ENCODE measurements at regions not wholly inside any gene's neighbourhood (a gene's known extent, or its start where the extent isn't known, plus 50 kb on each side); places are given as distances from the start of the nearest gene placed in this dataset.
"Not testable (repeated sequence)": the region's sequence is repeated elsewhere in the genome, so short reads cannot be mapped to it uniquely, and the experiment has no call there.

DNA sequence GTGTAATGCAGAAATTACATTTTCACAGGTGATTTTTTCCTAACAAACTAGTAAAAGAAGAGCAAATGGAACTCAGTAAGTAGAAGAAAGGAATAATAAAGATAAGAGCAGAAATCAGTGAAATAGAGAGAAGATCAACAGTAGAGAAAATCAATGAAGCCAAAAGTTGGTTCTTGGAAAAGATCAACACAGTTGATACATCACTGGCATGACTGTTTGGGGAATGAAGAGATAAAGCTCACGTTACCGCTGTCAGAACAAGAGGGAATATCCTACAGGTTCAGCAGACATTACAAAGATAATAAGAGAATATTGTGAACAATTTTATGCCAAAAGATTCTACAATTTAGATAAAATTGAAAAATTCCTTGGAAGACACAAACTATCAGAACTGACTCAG is 146.4 kb downstream of the ACTR3B start:
- intact Hi-C loops (cut with micrococcal nuclease): no loop called here

GRCh38 chr7:152907042-152907761 is 147.7 kb downstream of the ACTR3B start:
- intact Hi-C loops (cut with micrococcal nuclease): no loop called here

- intact Hi-C loops (cut with micrococcal nuclease): no loop called here
Observed at GRCh38 chr7:152909280-152909679, 149.7 kb downstream of the ACTR3B start.

GRCh38 chr7:152909683-152910544 is 150.4 kb downstream of the ACTR3B start:
- intact Hi-C loops (cut with micrococcal nuclease): no loop called here

DNA sequence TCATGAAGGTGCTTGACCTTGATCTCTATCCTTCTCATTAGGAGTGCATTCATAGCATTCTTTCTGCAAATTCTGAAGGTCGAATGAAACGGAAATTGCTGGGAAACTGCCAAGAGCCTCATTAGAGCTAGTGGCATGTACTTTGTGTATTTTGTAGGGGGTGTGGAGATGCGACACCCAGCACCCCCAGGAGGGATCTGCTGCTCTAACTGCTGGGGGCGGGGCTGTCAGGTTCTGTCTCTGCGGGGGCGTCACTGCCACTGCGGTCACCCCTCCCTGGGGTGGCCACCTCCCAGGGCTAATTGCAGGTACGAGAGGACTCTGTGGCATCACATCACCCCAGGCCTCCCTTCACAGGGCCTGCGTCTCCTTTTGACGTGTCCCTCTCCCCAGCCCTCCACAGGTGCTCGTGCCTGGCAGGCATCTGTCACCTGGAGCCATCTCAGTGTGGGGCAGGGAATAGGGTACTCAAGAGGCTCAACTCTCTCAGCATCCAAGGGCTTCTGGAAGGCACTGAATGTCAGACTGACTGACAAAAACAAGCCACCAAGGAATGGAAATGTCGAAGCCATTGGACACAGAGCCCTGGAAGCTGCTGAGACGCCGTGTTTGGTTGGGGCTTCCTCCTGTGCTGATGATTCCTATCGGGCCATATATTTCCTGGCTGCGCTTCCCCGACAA is 151.1 kb downstream of the ACTR3B start:
- intact Hi-C loops (cut with micrococcal nuclease): no loop called here

DNA sequence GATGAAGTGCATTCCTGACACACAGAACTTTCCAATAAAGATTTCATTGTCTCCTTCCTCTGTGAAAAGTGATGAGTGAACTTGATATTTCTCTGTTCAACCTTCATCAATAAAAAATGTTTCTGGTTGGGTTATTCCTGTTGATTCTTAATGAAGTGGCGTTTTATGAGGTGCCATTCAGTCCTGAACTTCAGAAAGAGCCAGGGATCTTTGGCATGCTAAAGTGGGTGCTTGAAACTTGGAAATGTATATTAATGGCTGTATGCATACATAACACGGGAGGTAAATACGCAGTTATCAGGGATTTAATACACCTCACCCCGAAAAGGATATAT is 151.6 kb downstream of the ACTR3B start:
- intact Hi-C loops (cut with micrococcal nuclease): no loop called here

GRCh38 chr7:152911922-152912321 is 152.4 kb downstream of the ACTR3B start:
- intact Hi-C loops (cut with micrococcal nuclease): no loop called here

DNA sequence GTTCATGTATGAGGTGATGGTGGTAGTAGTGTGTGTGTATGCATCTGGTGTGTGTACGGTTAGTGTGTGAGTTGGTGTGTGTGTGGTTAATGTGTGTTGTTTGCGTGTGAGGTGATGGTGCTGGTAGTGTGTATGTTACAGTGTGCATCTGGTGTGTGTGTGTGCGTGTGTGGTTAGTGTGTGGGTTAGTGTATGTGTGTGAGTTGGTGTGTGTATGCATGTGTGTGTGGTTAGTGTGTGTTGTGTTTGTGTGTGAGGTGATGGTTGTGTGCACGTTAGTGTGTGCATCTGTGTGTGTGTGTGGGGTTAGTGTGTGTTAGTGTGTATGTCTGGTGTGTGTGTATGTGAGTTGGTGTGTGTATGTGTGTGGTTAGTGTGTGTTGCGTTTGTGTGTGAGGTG is 153.0 kb downstream of the ACTR3B start:
- intact Hi-C loops (cut with micrococcal nuclease): no loop called here

DNA sequence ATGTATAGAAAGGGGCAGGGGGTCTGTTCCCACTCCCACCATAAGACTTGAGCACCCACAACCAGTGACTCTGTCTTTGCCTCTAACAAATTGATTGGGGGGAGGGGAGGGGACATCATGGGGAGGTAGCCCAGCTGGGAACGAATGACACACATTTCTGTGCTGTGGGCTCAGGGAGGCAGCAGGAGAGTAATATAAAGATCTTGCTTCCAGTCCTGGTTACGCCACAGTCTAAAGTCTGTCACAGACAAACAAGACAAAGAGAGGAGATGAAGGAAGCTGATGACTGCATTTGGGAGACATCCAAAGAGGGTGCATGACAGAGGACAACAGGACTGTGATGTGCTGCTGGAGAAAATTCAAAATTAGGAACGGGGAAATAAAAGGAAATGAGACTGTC is 153.9 kb downstream of the ACTR3B start:
- intact Hi-C loops (cut with micrococcal nuclease): no loop called here

DNA sequence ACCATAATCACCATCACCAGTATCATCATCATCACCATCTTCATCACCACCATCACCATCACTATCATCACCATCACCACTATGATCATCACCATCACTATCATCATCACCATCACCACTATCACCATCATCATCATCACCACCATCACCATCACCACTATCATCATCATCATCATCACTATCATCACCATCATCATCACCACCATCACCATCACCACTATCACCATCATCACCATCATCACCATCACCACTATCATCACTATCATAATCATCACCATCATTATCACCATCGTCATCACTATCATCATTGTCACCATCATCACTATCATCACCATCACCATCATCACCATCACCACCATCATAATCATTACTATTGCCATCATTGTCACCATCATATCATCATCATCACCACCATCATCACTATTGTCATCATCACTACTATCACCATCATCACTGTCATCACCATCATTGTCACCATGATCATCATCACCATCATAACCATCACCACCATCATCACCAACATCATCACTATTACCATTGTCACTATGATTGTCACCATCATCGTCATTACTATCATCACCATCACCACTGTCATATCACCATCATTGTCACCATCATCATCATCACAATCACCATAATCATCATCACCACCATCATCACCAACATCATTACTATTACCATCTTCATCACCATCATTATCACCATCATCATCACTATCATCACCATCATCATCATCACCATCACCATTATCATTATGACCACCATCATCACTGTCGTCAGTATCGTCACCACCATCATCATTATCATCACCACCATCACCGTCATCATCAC is 154.7 kb downstream of the ACTR3B start:
- intact Hi-C loops (cut with micrococcal nuclease): no loop called here

DNA sequence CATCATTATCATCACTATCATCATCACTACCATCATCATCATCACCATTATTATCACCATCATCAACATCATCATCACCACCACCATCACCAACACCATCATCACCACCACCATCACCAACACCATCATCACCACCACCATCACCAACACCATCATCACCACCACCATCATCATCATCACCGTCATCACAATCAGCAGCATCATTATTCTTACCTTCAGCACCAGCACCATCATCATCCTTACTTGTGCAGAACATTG is 155.2 kb downstream of the ACTR3B start:
- intact Hi-C loops (cut with micrococcal nuclease): not testable (repeated sequence)

DNA sequence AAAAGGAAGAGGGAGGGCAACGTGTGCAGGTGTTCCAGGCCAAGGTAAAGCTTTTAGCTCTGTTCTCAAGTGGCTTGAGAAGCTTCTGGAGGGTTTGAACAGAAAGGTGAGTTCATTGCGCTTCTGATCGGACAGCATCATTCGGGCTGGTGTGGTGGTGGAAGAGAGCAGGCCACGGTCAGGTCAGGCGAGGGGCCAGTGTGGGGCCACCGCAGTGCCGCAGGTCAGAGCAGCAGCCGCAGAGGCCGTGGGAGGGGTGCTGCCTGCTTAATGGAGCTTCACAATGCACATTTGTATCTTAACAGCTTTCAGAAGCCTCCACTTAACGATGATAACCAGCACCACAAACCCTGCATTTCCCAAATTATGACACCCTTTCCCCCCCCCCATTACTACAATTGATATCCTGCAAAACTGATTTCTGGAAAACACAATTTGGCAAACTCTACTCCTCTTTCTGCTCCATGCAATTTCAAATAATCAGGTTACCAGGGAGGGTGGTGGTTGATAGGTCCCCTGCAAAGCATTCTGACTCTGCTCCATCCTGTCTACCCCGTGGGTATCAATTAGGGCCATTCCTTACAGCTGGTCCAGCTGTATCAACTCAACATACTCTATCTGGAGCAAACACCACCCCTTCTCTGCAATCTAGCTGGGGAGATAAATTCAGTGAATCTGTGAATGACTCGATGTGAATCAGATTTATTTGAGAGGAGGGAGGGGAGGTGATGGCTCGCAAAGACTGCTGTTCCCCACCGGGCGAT is 162.9 kb downstream of the ACTR3B start:
- intact Hi-C loops (cut with micrococcal nuclease): no loop called here

DNA sequence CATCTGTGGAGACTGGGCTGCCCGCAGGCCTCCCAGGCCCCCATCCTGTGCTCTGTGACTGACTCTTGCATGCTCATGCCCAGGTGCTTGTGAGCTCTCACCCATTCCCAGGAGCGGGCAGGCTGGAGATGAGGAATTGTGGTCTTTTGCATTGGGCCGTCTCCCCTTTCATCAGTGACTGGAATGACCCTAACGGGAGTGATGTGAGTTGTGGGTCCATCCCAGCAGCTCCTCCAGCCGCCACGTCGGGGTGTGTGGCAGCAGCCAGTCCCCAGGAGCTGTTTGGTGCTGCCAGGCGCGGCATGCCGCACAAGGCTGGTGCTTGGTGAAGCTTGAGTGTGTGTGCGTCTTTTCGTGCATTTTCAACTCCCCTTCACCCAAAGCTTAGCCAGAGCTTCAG is 164.2 kb downstream of the ACTR3B start:
- intact Hi-C loops (cut with micrococcal nuclease): no loop called here

DNA sequence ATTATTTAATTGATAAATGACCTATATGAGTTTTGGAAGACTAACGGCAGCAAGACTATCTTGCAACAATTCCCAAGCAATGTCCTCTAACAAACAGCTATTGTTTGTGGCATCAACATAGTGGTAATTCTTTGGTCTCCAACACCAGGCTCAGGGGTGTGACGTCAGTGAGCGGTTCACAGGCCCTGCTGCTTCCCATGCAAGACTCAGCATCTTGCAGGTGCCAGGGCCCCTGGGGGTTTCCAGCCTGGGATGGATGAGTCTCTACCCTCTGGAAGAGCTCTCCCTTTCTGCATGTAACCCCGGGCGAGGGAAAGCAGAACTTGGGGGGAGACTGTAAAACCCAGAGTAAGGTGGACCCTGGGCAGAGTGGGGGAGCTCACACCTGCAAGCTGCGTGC is 164.7 kb downstream of the ACTR3B start:
- intact Hi-C loops (cut with micrococcal nuclease): no loop called here

- intact Hi-C loops (cut with micrococcal nuclease): no loop called here
Observed at GRCh38 chr7:152924826-152925411, 165.4 kb downstream of the ACTR3B start.

DNA sequence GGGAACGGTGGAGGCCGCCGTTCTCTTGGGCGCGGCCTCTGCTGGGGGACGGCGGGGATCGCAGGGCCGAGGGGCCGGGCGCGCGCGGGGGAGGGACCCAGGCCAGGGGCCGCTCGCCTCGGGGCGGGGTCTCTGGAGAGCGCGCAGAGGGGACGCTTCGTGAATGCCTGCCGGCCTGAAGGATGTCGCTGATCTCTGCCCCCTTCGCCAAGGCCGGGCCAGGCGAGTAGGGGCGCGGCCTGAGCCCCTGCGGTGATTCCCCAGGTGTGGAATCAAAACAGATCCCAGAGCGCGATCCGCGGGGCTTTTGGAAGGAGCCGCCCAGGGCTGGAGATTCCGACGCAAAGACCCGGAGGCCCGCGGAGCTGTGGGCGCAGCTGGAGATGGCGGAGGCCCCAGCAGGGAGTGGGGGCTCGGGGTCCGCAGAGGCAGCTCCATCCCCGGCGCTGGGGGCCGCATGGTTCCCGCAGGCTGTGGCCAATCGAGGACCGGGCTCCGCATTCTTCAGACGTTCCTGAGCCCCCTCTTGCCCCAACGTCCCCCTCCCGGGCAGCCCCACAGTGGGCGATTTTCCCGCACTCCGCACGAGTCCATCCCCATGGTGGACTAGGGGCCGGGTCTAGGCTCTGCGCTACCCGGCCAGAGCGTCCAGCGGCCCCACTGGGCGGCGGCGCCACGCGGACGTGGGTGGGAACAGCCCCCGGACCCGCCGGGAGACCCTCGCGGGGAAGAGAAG is 166.0 kb downstream of the ACTR3B start:
- intact Hi-C loops (cut with micrococcal nuclease): no loop called here

DNA sequence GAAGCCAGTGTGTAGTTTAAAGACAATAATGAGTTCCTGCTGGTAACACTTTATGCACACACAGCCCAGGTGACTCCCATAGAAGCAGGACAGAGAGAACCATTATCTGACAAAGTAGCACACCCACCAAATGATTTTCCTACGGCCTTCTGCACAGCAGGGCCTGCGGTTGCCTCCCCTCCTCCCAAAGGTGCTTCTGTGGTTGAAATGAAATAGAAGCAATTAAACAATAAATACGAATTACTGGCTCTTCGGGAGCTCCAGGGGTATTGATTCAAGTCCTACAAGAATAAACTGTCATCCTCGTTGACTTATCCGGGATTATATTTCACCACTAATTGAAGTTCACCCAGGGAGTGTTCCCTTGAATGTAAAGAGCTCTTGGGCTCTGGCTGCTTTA is 172.1 kb downstream of the ACTR3B start:
- intact Hi-C loops (cut with micrococcal nuclease): no loop called here

GRCh38 chr7:152937282-152937681 is 177.7 kb downstream of the ACTR3B start:
- intact Hi-C loops (cut with micrococcal nuclease): no loop called here

DNA sequence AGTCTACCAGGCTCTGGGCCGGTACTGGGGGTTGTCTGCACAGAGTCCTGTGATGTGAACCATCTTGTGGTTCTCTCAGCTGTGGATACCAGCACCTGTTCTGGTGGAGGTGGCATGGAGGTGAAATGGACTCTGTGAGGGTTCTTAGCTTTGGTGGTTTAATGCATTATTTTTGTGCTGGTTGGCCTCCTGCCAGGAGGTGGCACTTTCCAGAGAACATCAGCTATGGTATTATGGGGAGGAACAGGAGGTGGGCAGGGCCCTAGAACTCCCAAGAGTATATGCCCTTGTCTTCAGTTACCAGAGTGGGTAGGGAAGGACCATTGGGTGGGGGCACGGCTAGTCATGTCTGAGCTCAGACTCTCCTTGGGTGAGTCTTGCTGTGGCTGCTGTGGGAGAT is 187.1 kb downstream of the ACTR3B start:
- intact Hi-C loops (cut with micrococcal nuclease): not testable (repeated sequence)

GRCh38 chr7:152947686-152948085 is 188.1 kb downstream of the ACTR3B start:
- intact Hi-C loops (cut with micrococcal nuclease): no loop called here

Measured in T-helper 1 cell treated with Interleukin-12 subunit alpha and Interleukin-12 subunit beta and Interleukin-4 antibody, amounts not matched to agents 30 ng/mL and 1 ng/mL, for 36 hours (primary cell).